ENCODE measurements at regions not wholly inside any gene's neighbourhood (a gene's known extent, or its start where the extent isn't known, plus 50 kb on each side); places are given as distances from the start of the nearest gene placed in this dataset.

DNA sequence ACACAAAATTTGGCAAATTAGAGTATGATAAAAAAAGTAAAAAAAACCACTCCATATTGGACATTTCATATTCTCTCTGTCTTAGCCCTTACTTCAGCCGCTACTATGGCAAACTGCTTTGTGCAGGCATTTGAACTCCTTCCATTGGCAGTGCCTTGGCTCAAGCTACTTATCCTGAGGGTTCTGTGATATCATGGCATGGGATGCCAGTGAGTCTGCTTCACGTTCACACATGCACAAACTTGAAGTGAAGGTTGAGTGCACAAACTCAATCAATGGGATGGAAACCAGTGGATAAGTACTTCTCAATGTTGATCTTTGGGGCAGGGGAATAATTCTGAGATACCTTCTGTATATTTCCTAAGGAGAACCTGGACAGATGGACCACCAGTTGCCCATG is 117.2 kb downstream of the IL20RB start:
- intact Hi-C loops (cut with DNase I; ENCODE audit: low total_unique reads), result no loop called here
- Histone ChIP-seq H3K36me3 (no peaks in the 10 kb centered on the region), H3K4me1 (no peaks in the 10 kb centered on the region), H3K27ac (no peak overlapping the region), H3K27me3 (no peaks in the 10 kb centered on the region), H3K4me3 (no peak overlapping the region), H3K9me3 (no peaks in the 10 kb centered on the region)
- TF ChIP-seq POLR2A (IDR thresholded peaks at IDR 0.05), result no peak
- TF ChIP-seq, protein P1, sequence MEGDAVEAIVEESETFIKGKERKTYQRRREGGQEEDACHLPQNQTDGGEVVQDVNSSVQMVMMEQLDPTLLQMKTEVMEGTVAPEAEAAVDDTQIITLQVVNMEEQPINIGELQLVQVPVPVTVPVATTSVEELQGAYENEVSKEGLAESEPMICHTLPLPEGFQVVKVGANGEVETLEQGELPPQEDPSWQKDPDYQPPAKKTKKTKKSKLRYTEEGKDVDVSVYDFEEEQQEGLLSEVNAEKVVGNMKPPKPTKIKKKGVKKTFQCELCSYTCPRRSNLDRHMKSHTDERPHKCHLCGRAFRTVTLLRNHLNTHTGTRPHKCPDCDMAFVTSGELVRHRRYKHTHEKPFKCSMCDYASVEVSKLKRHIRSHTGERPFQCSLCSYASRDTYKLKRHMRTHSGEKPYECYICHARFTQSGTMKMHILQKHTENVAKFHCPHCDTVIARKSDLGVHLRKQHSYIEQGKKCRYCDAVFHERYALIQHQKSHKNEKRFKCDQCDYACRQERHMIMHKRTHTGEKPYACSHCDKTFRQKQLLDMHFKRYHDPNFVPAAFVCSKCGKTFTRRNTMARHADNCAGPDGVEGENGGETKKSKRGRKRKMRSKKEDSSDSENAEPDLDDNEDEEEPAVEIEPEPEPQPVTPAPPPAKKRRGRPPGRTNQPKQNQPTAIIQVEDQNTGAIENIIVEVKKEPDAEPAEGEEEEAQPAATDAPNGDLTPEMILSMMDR (IDR thresholded peaks at IDR 0.05), result no peak
- no peak for DNase-seq

DNA sequence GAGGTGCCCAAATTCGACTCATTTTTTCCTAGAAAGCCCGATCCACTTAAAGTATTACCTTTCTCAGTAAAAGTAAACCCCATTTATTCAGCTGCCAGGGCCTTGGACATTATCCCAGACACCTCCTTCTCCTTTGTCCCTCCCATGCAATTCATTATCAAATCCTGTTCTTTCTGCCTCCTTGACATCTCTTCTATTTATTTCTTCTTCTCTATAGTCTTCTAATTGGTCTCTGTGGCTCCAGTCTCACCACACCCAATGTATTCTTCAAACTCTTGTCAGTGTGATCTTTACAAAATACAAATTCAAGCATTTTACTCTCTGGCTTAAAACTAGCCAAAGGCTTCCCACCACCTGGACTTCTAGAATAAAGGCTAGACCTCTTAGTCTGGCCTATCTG is 120.3 kb downstream of the IL20RB start:
- no peak overlapping the region for H3K4me3 ChIP-seq
- DNase-seq, result no peak
- no peaks in the 10 kb centered on the region for H3K36me3 ChIP-seq
- H3K9me3 ChIP-seq, result no peaks in the 10 kb centered on the region
- H3K27ac ChIP-seq, result no peak overlapping the region
- no peaks in the 10 kb centered on the region for H3K27me3 ChIP-seq
- intact Hi-C loops (cut with DNase I; ENCODE audit: low total_unique reads), result no loop called here
- no peaks in the 10 kb centered on the region for H3K4me1 ChIP-seq
- TF ChIP-seq, protein P1 (IDR thresholded peaks at IDR 0.05), result no peak
- no peak for TF ChIP-seq POLR2A (IDR thresholded peaks at IDR 0.05)

DNA sequence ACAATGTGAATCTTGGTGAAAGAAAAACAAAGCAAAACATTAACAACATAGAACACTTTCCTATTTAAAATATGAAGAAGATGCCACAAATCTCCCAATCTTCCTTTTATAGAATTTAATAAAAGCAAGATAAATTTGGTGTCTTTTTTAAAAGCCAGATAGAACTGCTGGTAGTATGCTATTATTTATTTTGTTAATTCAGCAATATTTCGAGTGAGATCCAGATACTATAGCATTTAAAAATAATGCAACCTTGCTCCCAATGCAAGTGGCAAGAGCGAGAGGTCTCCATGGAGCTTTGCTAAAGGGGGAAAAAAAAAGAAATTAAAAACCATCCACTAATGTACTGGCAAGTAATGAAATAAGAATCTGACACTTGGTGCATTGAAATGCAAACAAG is 121.8 kb downstream of the IL20RB start:
- Histone ChIP-seq H3K36me3 (no peaks in the 10 kb centered on the region), H3K27ac (no peak overlapping the region), H3K4me3 (no peak overlapping the region), H3K9me3 (no peaks in the 10 kb centered on the region), H3K27me3 (no peaks in the 10 kb centered on the region), H3K4me1 (no peaks in the 10 kb centered on the region)
- intact Hi-C loops (cut with DNase I; ENCODE audit: low total_unique reads), result no loop called here
- TF ChIP-seq, protein P1 (IDR thresholded peaks at IDR 0.05), result no peak
- TF ChIP-seq POLR2A (IDR thresholded peaks at IDR 0.05), result no peak
- DNase-seq, result no peak

DNA sequence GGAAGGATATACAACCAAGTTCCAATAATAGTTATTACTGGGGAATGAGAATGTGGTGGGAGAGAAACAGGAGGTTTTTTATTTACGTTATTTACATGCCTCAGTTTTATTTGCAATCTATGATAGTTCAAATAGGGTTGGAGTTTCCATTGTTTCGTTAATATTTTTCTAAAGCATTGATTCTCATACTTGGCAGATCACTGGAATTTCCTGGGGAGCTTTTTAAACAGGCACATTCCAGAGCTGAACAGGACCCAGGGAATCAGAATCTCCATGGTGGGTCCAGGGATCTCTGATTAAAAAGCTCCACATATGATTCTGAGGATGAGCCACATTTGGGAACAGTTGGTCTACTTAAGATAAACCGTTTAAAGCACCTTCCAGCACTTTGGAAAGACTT is 123.9 kb downstream of the IL20RB start:
- Histone ChIP-seq H3K36me3 (no peaks in the 10 kb centered on the region), H3K27ac (no peak overlapping the region), H3K27me3 (no peaks in the 10 kb centered on the region), H3K4me3 (no peak overlapping the region), H3K9me3 (no peaks in the 10 kb centered on the region), H3K4me1 (no peaks in the 10 kb centered on the region)
- intact Hi-C loops (cut with DNase I; ENCODE audit: low total_unique reads), result no loop called here
- TF ChIP-seq POLR2A (IDR thresholded peaks at IDR 0.05), result no peak
- TF ChIP-seq, protein P1 (IDR thresholded peaks at IDR 0.05), result no peak
- no peak for DNase-seq

DNA sequence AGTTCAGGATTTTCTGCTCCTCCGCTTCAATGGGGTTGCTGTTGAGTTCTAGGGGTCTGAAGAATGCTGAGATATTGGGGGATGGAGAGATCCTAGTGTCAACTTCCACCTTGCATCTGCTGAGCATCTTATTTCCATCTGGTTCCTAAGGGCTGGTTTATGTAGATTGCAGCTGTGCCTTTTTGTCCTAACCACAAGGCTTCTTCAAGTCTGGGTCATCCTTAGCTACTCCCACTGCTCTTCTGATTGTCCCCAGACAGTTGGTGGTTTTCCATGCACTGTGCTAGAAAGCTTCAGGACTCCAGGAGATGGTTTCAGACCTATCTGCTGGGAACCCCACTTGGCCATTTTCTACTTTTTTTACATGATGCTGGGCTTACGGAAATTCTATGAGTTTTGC is 125.0 kb downstream of the IL20RB start:
- DNase-seq, result no peak
- Histone ChIP-seq H3K4me1 (no peaks in the 10 kb centered on the region), H3K36me3 (no peaks in the 10 kb centered on the region), H3K9me3 (no peaks in the 10 kb centered on the region), H3K27ac (no peak overlapping the region), H3K4me3 (no peak overlapping the region), H3K27me3 (no peaks in the 10 kb centered on the region)
- TF ChIP-seq POLR2A (IDR thresholded peaks at IDR 0.05), result no peak
- TF ChIP-seq, protein P1 (IDR thresholded peaks at IDR 0.05), result no peak
- intact Hi-C loops (cut with DNase I; ENCODE audit: low total_unique reads), result no loop called here

All from uterus (tissue), 3 donors.